ENCODE measurements at regions not wholly inside any gene's neighbourhood (a gene's known extent, or its start where the extent isn't known, plus 50 kb on each side); places are given as distances from the start of the nearest gene placed in this dataset.

GRCh38 chr10:4131407-4132215 lies 346.6 kb upstream of the KLF6 start:
- DNase-seq: peak in 1 of 2 donors; percentile 97

- DNase-seq: peak in 1 of 2 donors; percentile 29
Observed at GRCh38 chr10:4130685-4131084, 345.7 kb upstream of the KLF6 start.

GRCh38 chr10:4129866-4130477 lies 345.0 kb upstream of the KLF6 start:
- DNase-seq: no peak

- DNase-seq: peak in 1 of 2 donors; percentile 80
Observed at GRCh38 chr10:4127518-4128315, 342.7 kb upstream of the KLF6 start.

- no peak for DNase-seq
Observed at GRCh38 chr10:4125776-4126175, 340.8 kb upstream of the KLF6 start.

- no peak for DNase-seq
Observed at GRCh38 chr10:4121502-4122380, 336.7 kb upstream of the KLF6 start.

GRCh38 chr10:4120096-4120853 lies 335.3 kb upstream of the KLF6 start:
- no peak for DNase-seq

GRCh38 chr10:4119107-4119506 lies 334.1 kb upstream of the KLF6 start:
- no peak for DNase-seq

GRCh38 chr10:4117604-4118003 lies 332.6 kb upstream of the KLF6 start:
- no peak for DNase-seq

- no peak for DNase-seq
Observed at GRCh38 chr10:4111643-4112042, 326.6 kb upstream of the KLF6 start.

GRCh38 chr10:4109469-4109868 lies 324.5 kb upstream of the KLF6 start:
- DNase-seq: no peak

GRCh38 chr10:4108693-4109092 lies 323.7 kb upstream of the KLF6 start:
- no peak for DNase-seq

- DNase-seq: peak in 1 of 2 donors; percentile 92
Observed at GRCh38 chr10:4107285-4107851, 322.4 kb upstream of the KLF6 start.

GRCh38 chr10:4103603-4104002 lies 318.6 kb upstream of the KLF6 start:
- DNase-seq: no peak

GRCh38 chr10:4102802-4103344 lies 317.9 kb upstream of the KLF6 start:
- peak in 1 of 2 donors; percentile 19 for DNase-seq

- no peak for DNase-seq
Observed at GRCh38 chr10:4101918-4102654, 317.1 kb upstream of the KLF6 start.

GRCh38 chr10:4100380-4100779 lies 315.4 kb upstream of the KLF6 start:
- no peak for DNase-seq

- DNase-seq: no peak
Observed at GRCh38 chr10:4099202-4099601, 314.2 kb upstream of the KLF6 start.

GRCh38 chr10:4095166-4095917 lies 310.3 kb upstream of the KLF6 start:
- no peak for DNase-seq

GRCh38 chr10:4094751-4095150 lies 309.7 kb upstream of the KLF6 start:
- no peak for DNase-seq

Data from bone marrow (tissue), 2 donors.